HepG2 (cell line): ENCODE measurements at regions not wholly inside any gene's neighbourhood (a gene's known extent, or its start where the extent isn't known, plus 50 kb on each side); places are given as distances from the start of the nearest gene placed in this dataset.
A peak's percentile ranks its signal among the peaks of the same experiment; 100 is the strongest.

Experiments used
- ATAC-seq: fragments of 200-7000 bp; cut with Tn5 transposase; 3 replicates; pipeline ENCODE4 v1.9.1; 2020; ENCODE audit warnings: mild to moderate bottlenecking, moderate library complexity
- BruUV-seq: library from RNA; stranded (reverse); fragments of 400-500 nt; replicated peaks from 2 replicates; lab custom pipeline; 2021; lab: Mats Ljungman, UMichigan
- CTCF ChIA-PET: fragments of 300-600 bp; formaldehyde crosslinking; extraction: SDS; loops from one replicate; lab custom pipeline; 2021; ENCODE audit warnings: low total read pairs, inconsistent platforms, low intra/inter-chr PET ratio; lab: Yijun Ruan, JAX
- POLR2A ChIA-PET: fragments of 350-600 bp; sonication (Branson Sonifier 250); formaldehyde crosslinking; loops from one replicate; lab custom pipeline; 2020; ENCODE audit warnings: antibody characterized with exemption, inconsistent platforms; lab: Yijun Ruan, JAX
- DNase-seq: peaks from one replicate; pipeline ENCODE4 v3.0.0-alpha.2; 2015; ENCODE audit warnings: low spot score
- FAIRE-seq: peaks from 3 replicates; lab custom pipeline; 2011; peaks lifted over from hg19 to GRCh38; lab: Jason Lieb, UNC
- H2AFZ ChIP-seq: one replicate; pipeline ENCODE4 v1.6.1; 2011; ENCODE audit warnings: low read length, inconsistent platforms
- H3K27ac ChIP-seq: fragments of 300-600 bp; 3 replicates; pipeline ENCODE4 v1.8.0; 2011; ENCODE audit warnings: mixed run types, mild to moderate bottlenecking, mixed read lengths, low read length, inconsistent platforms; ENCODE audit not compliant: insufficient read depth; ENCODE audit errors: extremely low read length
- H3K27me3 ChIP-seq, 2 experiments: fragments of 200-600 bp in 1 of 2; 2 replicates in 1 of 2; 3 replicates in 1 of 2; pipeline versions ENCODE4 v1.6.0 to v1.8.0; 2011; ENCODE audit warnings: low read length in 2 of 2, mild to moderate bottlenecking in 2 of 2, moderate library complexity in 2 of 2, inconsistent platforms in 1 of 2; ENCODE audit not compliant: insufficient read depth in 2 of 2, control insufficient read depth in 1 of 2
- H3K36me3 ChIP-seq, 2 experiments: fragments of 200-600 bp in 1 of 2; replicated peaks in 1 of 2; 2 replicates in 1 of 2; 3 replicates in 1 of 2; pipeline versions ENCODE4 v1.5.1 to v1.8.0; 2011; ENCODE audit warnings: low read length in 2 of 2, inconsistent platforms in 1 of 2; ENCODE audit not compliant: insufficient read depth in 2 of 2, control insufficient read depth in 1 of 2
- H3K4me1 ChIP-seq: 2 replicates; pipeline ENCODE4 v1.5.1; 2012; ENCODE audit warnings: low read length, inconsistent platforms; ENCODE audit not compliant: insufficient read depth
- H3K4me2 ChIP-seq: 2 replicates; pipeline ENCODE4 v1.6.0; 2011; ENCODE audit warnings: low read depth, low read length, inconsistent platforms
- H3K4me3 ChIP-seq, 3 experiments: fragments of 200-600 bp in 1 of 3; sonication (generic), shearing (Covaris generic) in 1 of 3; replicated peaks in 1 of 3; 2 replicates each; pipeline ENCODE4 v1.5.1; 2011 to 2016; ENCODE audit warnings: low read length in 3 of 3, inconsistent platforms in 2 of 3, low read depth in 2 of 3, mild to moderate bottlenecking in 2 of 3, control low read depth in 1 of 3, mixed read lengths in 1 of 3; ENCODE audit not compliant: insufficient read depth in 1 of 3
- H3K79me2 ChIP-seq: one replicate; pipeline ENCODE4 v1.6.1; 2011; ENCODE audit warnings: low read length, inconsistent platforms; ENCODE audit not compliant: insufficient read depth
- H3K9ac ChIP-seq: 2 replicates; pipeline ENCODE4 v1.6.0; 2011; ENCODE audit warnings: mild to moderate bottlenecking, low read depth, low read length, inconsistent platforms; ENCODE audit not compliant: insufficient read depth
- H3K9me3 ChIP-seq: 2 replicates; pipeline ENCODE4 v1.5.1; 2012; ENCODE audit warnings: mild to moderate bottlenecking, low read length
- H4K20me1 ChIP-seq: 2 replicates; pipeline ENCODE4 v1.6.0; 2011; ENCODE audit warnings: inconsistent platforms, mild to moderate bottlenecking, low read length, moderate library complexity; ENCODE audit not compliant: insufficient read depth
- ATF6 ChIP-seq: sonication (generic); formaldehyde crosslinking; conservative IDR thresholded peaks from 2 replicates; pipeline ENCODE4 v1.4.0; 2020; ENCODE audit warnings: missing genetic modification reagents
- MAFF ChIP-seq: IDR thresholded peaks from 2 replicates; pipeline ENCODE4 v1.6.1; 2011; ENCODE audit warnings: low read depth, low read length, improper control_type of control experiment
- MAFK ChIP-seq, 2 experiments: IDR thresholded peaks in 1 of 2; conservative IDR thresholded peaks in 1 of 2; 2 replicates each; pipeline ENCODE4 v1.6.1; 2011; ENCODE audit warnings: improper control_type of control experiment in 2 of 2, low read length in 2 of 2
- MTERF4 ChIP-seq: sonication (generic); formaldehyde crosslinking; IDR thresholded peaks from 2 replicates; pipeline ENCODE4 v1.8.0; 2023; ENCODE audit warnings: mild to moderate bottlenecking, missing genetic modification reagents
- NFKBIZ ChIP-seq: IDR thresholded peaks from 2 replicates; pipeline ENCODE4 v1.6.1; 2018; ENCODE audit warnings: missing genetic modification reagents, missing compliant biosample characterization
- PRDM10 ChIP-seq: sonication (generic); formaldehyde crosslinking; IDR thresholded peaks from 2 replicates; pipeline ENCODE4 v1.4.0; 2020; ENCODE audit warnings: low read depth, missing genetic modification reagents
- SALL2 ChIP-seq: sonication (generic); formaldehyde crosslinking; IDR thresholded peaks from 2 replicates; pipeline ENCODE4 v1.8.1; 2023; ENCODE audit warnings: mild to moderate bottlenecking, missing genetic modification reagents, inconsistent platforms
- SIN3A ChIP-seq: IDR thresholded peaks from 2 replicates; pipeline ENCODE4 v1.6.1; 2011; ENCODE audit warnings: low read depth, mild to moderate bottlenecking, control low read depth, low read length, borderline replicate concordance
- SRF ChIP-seq: IDR thresholded peaks from 2 replicates; pipeline ENCODE4 v1.6.1; 2011; ENCODE audit warnings: mild to moderate bottlenecking, low read depth, low read length, moderate library complexity
- TCF7L2 ChIP-seq: IDR thresholded peaks from 2 replicates; pipeline ENCODE4 v1.6.1; 2011; ENCODE audit warnings: mild to moderate bottlenecking, low read depth, low read length, moderate library complexity
- ZNF569 ChIP-seq: sonication (generic); formaldehyde crosslinking; IDR thresholded peaks from 2 replicates; pipeline ENCODE4 v1.5.0; 2020; ENCODE audit warnings: mild to moderate bottlenecking, missing genetic modification reagents, moderate library complexity, borderline replicate concordance
- ZNF672 ChIP-seq: sonication (generic); formaldehyde crosslinking; IDR thresholded peaks from 2 replicates; pipeline ENCODE4 v1.8.1; 2022; ENCODE audit warnings: missing genetic modification reagents
- WGBS: methylation state at CpG from one replicate; pipeline ENCODE4 v1.1.6; 2017; ENCODE audit warnings: low lambda C conversion rate; 5-methylcytosine and 5-hydroxymethylcytosine counted together
- in situ Hi-C: cut with HindIII; loops from 2 replicates; pipeline ENCODE4 v1.10.0; 2017; ENCODE audit warnings: low pct_unique_long_range_greater_than_20kb; ENCODE audit not compliant: extremely low pct_ligation_motif_present
- intact Hi-C: fragments of 100-400 bp; cut with micrococcal nuclease; formaldehyde crosslinking; loops from one replicate; pipeline ENCODE4 v1.10.0; 2022; ENCODE audit not compliant: unreplicated experiment

- H3K4me3 ChIP-seq: no peak overlapping the region
- no peak for ATAC-seq
- H3K4me2 ChIP-seq: no peak overlapping the region
- in situ Hi-C loops (no loop called here), intact Hi-C loops (no loop called here)
- H4K20me1 ChIP-seq: no peaks in the 10 kb centered on the region
- CTCF ChIA-PET: no interaction called here
- no peak overlapping the region for H3K9ac ChIP-seq
- TF ChIP-seq MAFK (conservative IDR thresholded peaks at IDR 0.05 in 1 of 2, IDR thresholded peaks at IDR 0.05 in 1 of 2; ENCODE audit: low read length in 2 of 2) (peak in 1 of 2 experiments; percentile 74; a peak in 3 of 4 replicates), MAFF (peak; percentile 59), ATF6 (CRISPR knock-in tag) (no peak)
- POLR2A ChIA-PET: no interaction called here
- no peak overlapping the region for H3K27ac ChIP-seq
- no peaks in the 10 kb centered on the region for H3K9me3 ChIP-seq
- H3K36me3 ChIP-seq: no peaks in the 10 kb centered on the region
- H3K4me1 ChIP-seq: no peaks in the 10 kb centered on the region
- 0% methylated on average over 1 of the region's 1 CpG for WGBS
- no peaks in the 10 kb centered on the region; a peak in 1 of 5 replicates for H3K27me3 ChIP-seq
- no TSS peak for BruUV-seq
- no peak for DNase-seq
- no peaks in the 10 kb centered on the region for H3K79me2 ChIP-seq
- no peak for FAIRE-seq
- H2AFZ ChIP-seq: no peak overlapping the region
Measured at GRCh38 chr3:103365467-103365866, 930.7 kb downstream of the ZPLD1 start.

- Histone ChIP-seq H3K27me3 (no peaks in the 10 kb centered on the region; a peak in 1 of 5 replicates), H3K4me1 (no peaks in the 10 kb centered on the region), H3K36me3 (no peaks in the 10 kb centered on the region), H3K27ac (no peak overlapping the region), H3K9me3 (no peaks in the 10 kb centered on the region), H4K20me1 (no peaks in the 10 kb centered on the region), H3K9ac (no peak overlapping the region), H3K79me2 (no peaks in the 10 kb centered on the region), H3K4me2 (no peak overlapping the region), H3K4me3 (no peak overlapping the region), H2AFZ (no peak overlapping the region)
- ChIA-PET CTCF (no interaction called here), POLR2A (no interaction called here)
- WGBS: 14% methylated on average over 3 of the region's 3 CpGs
- FAIRE-seq: no peak
- ATAC-seq: no peak
- in situ Hi-C loops (no loop called here), intact Hi-C loops (no loop called here)
- DNase-seq: no peak
- BruUV-seq: no TSS peak
- TF ChIP-seq SRF: no peak
- no peak for TF ChIP-seq TCF7L2
- TF ChIP-seq SIN3A: no peak
- TF ChIP-seq PRDM10 (CRISPR knock-in tag): no peak
- TF ChIP-seq NFKBIZ (CRISPR knock-in tag): no peak
- no peak for TF ChIP-seq ZNF672 (CRISPR knock-in tag)
- no peak for TF ChIP-seq MTERF4 (CRISPR knock-in tag)
- TF ChIP-seq ZNF569 (CRISPR knock-in tag): no peak
- TF ChIP-seq SALL2 (CRISPR knock-in tag): no peak
Measured at GRCh38 chr3:103367481-103367880, 932.7 kb downstream of the ZPLD1 start.
